ENCODE measurements at regions not wholly inside any gene's neighbourhood (a gene's known extent, or its start where the extent isn't known, plus 50 kb on each side); places are given as distances from the start of the nearest gene placed in this dataset.

- Histone ChIP-seq H3K9me3 (ENCODE audit: control insufficient read depth, low read depth, low read length) (no peaks in the 10 kb centered on the region), H3K4me2 (ENCODE audit: insufficient read depth, insufficient read length, low read length) (no peak overlapping the region)
Observed at GRCh38 chrX:45571453-45571852, 370.8 kb upstream of the DIPK2B start.

More at GRCh38 chrX:45571453-45571852, 370.8 kb upstream of the DIPK2B start:
- Histone ChIP-seq H2BK5ac (ENCODE audit: insufficient read length, low read length) (no peak overlapping the region), H3K27ac (ENCODE audit: insufficient read length, low read depth, low read length) (no peak overlapping the region), H2BK20ac (ENCODE audit: low read depth, low read length, poor library complexity, severe bottlenecking) (no peak overlapping the region), H3K14ac (ENCODE audit: insufficient read depth, low read length) (no peak overlapping the region), H3K4ac (ENCODE audit: low read depth, low read length) (no peak overlapping the region), H2AK5ac (ENCODE audit: insufficient read length, low read length) (no peak overlapping the region), H3K18ac (ENCODE audit: insufficient read length, low read depth, low read length) (no peak overlapping the region), H2BK120ac (ENCODE audit: low read depth, low read length, poor library complexity, severe bottlenecking) (no peak overlapping the region), H3K56ac (ENCODE audit: insufficient read length, low read depth, low read length) (no peak overlapping the region), H3K79me2 (ENCODE audit: insufficient read depth, low read length) (no peaks in the 10 kb centered on the region), H4K20me1 (ENCODE audit: control insufficient read depth, insufficient read depth, insufficient read length) (no peaks in the 10 kb centered on the region), H2AFZ (ENCODE audit: low read length) (no peak overlapping the region), H3K23ac (ENCODE audit: insufficient read length, low read depth, low read length) (no peak overlapping the region), H4K8ac (replicated peaks; ENCODE audit: insufficient read length, low read depth, low read length) (no peak overlapping the region), H4K91ac (ENCODE audit: insufficient read length, low read depth, low read length) (no peak overlapping the region), H3K9ac (ENCODE audit: extremely low read depth, insufficient read length, low read length) (no peak overlapping the region), H2BK15ac (ENCODE audit: low read depth, low read length) (no peak overlapping the region), H2BK12ac (ENCODE audit: insufficient read length, low read depth, low read length) (no peak overlapping the region), H3K79me1 (ENCODE audit: insufficient read depth, low read depth, low read length, poor library complexity, severe bottlenecking) (no peaks in the 10 kb centered on the region), H4K5ac (ENCODE audit: insufficient read length, low read depth, low read length) (no peak overlapping the region), H3K27me3 (ENCODE audit: insufficient read depth, low read length) (no peaks in the 10 kb centered on the region), H3T11ph (ENCODE audit: low read length) (no peak overlapping the region), H3K23me2 (ENCODE audit: insufficient read length, low read depth, low read length, poor library complexity, severe bottlenecking) (no peaks in the 10 kb centered on the region), H3K4me1 (ENCODE audit: insufficient read depth, low read length) (no peaks in the 10 kb centered on the region)
- no peak overlapping the region for H3K4me3 Mint-ChIP-seq
- peak overlapping the region in 1 of 3 experiments; percentile 41; a peak in 1 of 7 replicates for H3K27ac Mint-ChIP-seq
- H3K9me3 Mint-ChIP-seq, result peaks cover 60 to 71% of the 10 kb centered on the region in 2 experiments
- peaks cover 2% of the 10 kb centered on the region; the same call in 1 of the 2 replicates for H3K27me3 Mint-ChIP-seq (ENCODE audit: low read depth)
- peaks cover 11 to 17% of the 10 kb centered on the region in 2 experiments for H3K4me1 Mint-ChIP-seq
- H3K36me3 Mint-ChIP-seq (ENCODE audit: insufficient read depth in 1 of 3, low read depth in 3 of 3), result peaks cover 0 to 4% (median 0%) of the 10 kb centered on the region in 3 experiments; a peak in 3 of 7 replicates
- no peak for TF ChIP-seq CTCF (conservative IDR thresholded peaks at IDR 0.05)
- DNase-seq, result no peak
- WGBS (ENCODE audit: extremely low coverage, insufficient read length, low lambda C conversion rate), result no CpG with 5 or more reads among the region's 4 CpGs
